Gastroesophageal sphincter (tissue), 4 donors: ENCODE measurements at regions not wholly inside any gene's neighbourhood (a gene's known extent, or its start where the extent isn't known, plus 50 kb on each side); places are given as distances from the start of the nearest gene placed in this dataset.

Source experiments
- ATAC-seq: fragments of 150-250 bp; one replicate; pipeline ENCODE4 v1.9.1; 2016; ENCODE audit warnings: mild to moderate bottlenecking, moderate library complexity
- H3K27ac ChIP-seq, 4 donors: fragments of 200-600 bp; sonication (generic) in 3 of 4; 1 replicate in 3 of 4; 2 replicates in 1 of 4; pipeline ENCODE4 v1.5.1; 2016 to 2019
- H3K27me3 ChIP-seq: fragments of 200-600 bp; sonication (generic); one replicate; pipeline ENCODE4 v1.5.1; 2019
- H3K36me3 ChIP-seq, 2 donors: fragments of 200-600 bp; sonication (generic); one replicate each; pipeline ENCODE4 v1.5.1; 2019; ENCODE audit warnings: control low read depth in 1 of 2
- H3K4me1 ChIP-seq, 3 donors: fragments of 200-600 bp; sonication (generic); 1 replicate in 2 of 3; 2 replicates in 1 of 3; pipeline ENCODE4 v1.5.1; 2016 to 2019; ENCODE audit warnings: control low read depth in 2 of 3
- H3K4me3 ChIP-seq, 2 donors: fragments of 200-600 bp; sonication (generic); one replicate each; pipeline ENCODE4 v1.5.1; 2019; ENCODE audit warnings: mild to moderate bottlenecking in 1 of 2, moderate library complexity in 1 of 2
- H3K9me3 ChIP-seq, 3 donors: fragments of 200-600 bp; sonication (generic); one replicate each; pipeline ENCODE4 v1.5.1; 2017 to 2019; ENCODE audit warnings: control low read depth in 2 of 3
- EP300 ChIP-seq: sonication (generic); formaldehyde crosslinking; IDR thresholded peaks from one replicate; pipeline ENCODE4 v1.6.1; 2017; ENCODE audit warnings: antibody characterized with exemption, mild to moderate bottlenecking
- POLR2A ChIP-seq, 2 donors: fragments of 450-650 bp; IDR thresholded peaks; one replicate each; pipeline ENCODE4 v1.6.1; 2017; ENCODE audit warnings: antibody characterized with exemption in 2 of 2, mild to moderate bottlenecking in 2 of 2, moderate library complexity in 1 of 2
- POLR2AphosphoS5 ChIP-seq: sonication (generic); formaldehyde crosslinking; IDR thresholded peaks from one replicate; pipeline ENCODE4 v1.6.1; 2017; ENCODE audit warnings: antibody characterized with exemption
- WGBS, 2 donors: methylation state at CpG; one replicate each; pipeline ENCODE4 v1.1.5; 2018; ENCODE audit warnings: low coverage in 1 of 2; 5-methylcytosine and 5-hydroxymethylcytosine counted together
- TF ChIP-seq, protein P1 (sequence below), 4 experiments: fragments of 200-600 bp in 2 of 4; fragments of 450-650 bp in 2 of 4; sonication (generic) in 1 of 4; IDR thresholded peaks; one replicate each; pipeline ENCODE4 v1.5.1; 2017 to 2019; ENCODE audit warnings: antibody characterized with exemption in 4 of 4, mild to moderate bottlenecking in 2 of 4, moderate library complexity in 2 of 4

DNA sequence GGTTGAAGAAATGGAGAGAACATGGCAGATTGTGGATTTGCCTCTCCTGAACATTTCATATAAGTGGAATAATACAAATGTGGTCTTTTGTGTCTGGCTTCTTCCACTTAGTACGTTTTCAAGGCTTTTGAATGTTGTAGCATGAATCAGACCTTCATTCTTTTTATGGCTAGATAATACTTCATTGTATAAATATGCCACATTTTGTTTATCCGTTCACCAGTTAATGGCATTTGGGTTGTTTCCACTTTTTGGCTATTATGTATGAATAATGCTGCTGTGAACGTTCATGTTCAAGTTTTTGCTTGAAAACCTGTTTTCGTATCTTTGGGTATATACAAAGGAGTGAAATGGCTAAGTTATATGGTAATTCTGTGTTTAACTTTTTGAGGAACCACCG is 130.4 kb downstream of the TANC2 start:
- no peak for ATAC-seq
- Histone ChIP-seq H3K36me3 (no peaks in the 10 kb centered on the region), H3K4me3 (no peak overlapping the region), H3K9me3 (no peaks in the 10 kb centered on the region), H3K4me1 (peaks cover 0 to 15% (median 0%) of the 10 kb centered on the region in 3 donors), H3K27me3 (no peaks in the 10 kb centered on the region), H3K27ac (no peak overlapping the region)
- TF ChIP-seq, protein P1, sequence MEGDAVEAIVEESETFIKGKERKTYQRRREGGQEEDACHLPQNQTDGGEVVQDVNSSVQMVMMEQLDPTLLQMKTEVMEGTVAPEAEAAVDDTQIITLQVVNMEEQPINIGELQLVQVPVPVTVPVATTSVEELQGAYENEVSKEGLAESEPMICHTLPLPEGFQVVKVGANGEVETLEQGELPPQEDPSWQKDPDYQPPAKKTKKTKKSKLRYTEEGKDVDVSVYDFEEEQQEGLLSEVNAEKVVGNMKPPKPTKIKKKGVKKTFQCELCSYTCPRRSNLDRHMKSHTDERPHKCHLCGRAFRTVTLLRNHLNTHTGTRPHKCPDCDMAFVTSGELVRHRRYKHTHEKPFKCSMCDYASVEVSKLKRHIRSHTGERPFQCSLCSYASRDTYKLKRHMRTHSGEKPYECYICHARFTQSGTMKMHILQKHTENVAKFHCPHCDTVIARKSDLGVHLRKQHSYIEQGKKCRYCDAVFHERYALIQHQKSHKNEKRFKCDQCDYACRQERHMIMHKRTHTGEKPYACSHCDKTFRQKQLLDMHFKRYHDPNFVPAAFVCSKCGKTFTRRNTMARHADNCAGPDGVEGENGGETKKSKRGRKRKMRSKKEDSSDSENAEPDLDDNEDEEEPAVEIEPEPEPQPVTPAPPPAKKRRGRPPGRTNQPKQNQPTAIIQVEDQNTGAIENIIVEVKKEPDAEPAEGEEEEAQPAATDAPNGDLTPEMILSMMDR (IDR thresholded peaks at IDR 0.05): no peak
- TF ChIP-seq EP300 (no peak), POLR2A (IDR thresholded peaks at IDR 0.05) (no peak), POLR2AphosphoS5 (no peak)
- WGBS, 2 donors: 38 to 43% methylated on average over 4 to 5 of the region's 5 CpGs

DNA sequence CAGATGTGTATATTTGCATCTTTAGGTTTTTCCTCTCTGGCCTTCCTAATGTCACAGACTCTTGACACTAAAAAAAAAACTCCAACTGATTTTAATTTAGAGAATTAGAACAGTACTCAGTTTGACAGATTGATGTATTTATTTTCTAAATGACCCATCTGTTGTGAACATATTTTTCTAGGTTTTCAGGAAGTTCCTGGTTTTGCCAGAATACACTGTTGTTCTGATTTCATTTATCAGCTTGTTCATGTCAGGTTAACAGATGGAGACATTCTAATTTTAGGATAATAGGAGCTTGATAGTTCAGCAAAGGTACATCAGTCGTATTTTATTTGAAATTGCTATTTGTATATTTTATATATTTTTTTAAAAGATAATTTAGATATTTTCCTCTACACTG is 133.4 kb downstream of the TANC2 start:
- TF ChIP-seq, protein P1 (IDR thresholded peaks at IDR 0.05): no peak
- no peak overlapping the region for H3K4me3 ChIP-seq
- H3K27me3 ChIP-seq: no peaks in the 10 kb centered on the region
- H3K9me3 ChIP-seq: no peaks in the 10 kb centered on the region
- no peak overlapping the region for H3K27ac ChIP-seq
- peaks cover 0 to 15% (median 0%) of the 10 kb centered on the region in 3 donors for H3K4me1 ChIP-seq
- no peaks in the 10 kb centered on the region for H3K36me3 ChIP-seq
- 58 to 86% methylated on average over 1 of the region's 1 CpG for WGBS, 2 donors
- ATAC-seq: no peak

DNA sequence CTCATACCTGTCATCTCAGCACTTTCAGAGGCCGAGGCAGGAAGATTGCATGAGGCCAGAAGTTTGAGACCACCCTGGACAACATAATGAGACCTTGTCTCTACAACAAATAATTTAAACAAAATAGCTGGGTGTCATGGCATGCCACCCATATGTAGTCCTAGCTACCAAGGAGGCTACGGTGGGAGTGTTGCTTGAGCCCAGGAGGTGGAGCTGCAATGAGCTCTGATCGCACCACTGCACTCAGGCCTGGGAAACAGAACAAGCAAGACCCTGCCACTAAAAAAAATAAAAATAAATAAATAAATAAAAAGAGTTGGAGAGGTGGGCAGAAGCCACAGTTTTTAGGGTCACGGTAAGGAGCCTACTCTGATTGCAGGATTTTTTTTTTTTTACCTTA is 136.0 kb downstream of the TANC2 start:
- Histone ChIP-seq H3K9me3 (no peaks in the 10 kb centered on the region), H3K27ac (no peak overlapping the region), H3K4me3 (no peak overlapping the region), H3K4me1 (no peaks in the 10 kb centered on the region), H3K27me3 (no peaks in the 10 kb centered on the region), H3K36me3 (no peaks in the 10 kb centered on the region)
- no peak for TF ChIP-seq POLR2A (IDR thresholded peaks at IDR 0.05)
- TF ChIP-seq, protein P1 (IDR thresholded peaks at IDR 0.05): no peak
- no peak for TF ChIP-seq POLR2AphosphoS5
- TF ChIP-seq EP300: no peak
- ATAC-seq: no peak
- WGBS, 2 donors: 92 to 95% methylated on average over 2 to 4 of the region's 4 CpGs

DNA sequence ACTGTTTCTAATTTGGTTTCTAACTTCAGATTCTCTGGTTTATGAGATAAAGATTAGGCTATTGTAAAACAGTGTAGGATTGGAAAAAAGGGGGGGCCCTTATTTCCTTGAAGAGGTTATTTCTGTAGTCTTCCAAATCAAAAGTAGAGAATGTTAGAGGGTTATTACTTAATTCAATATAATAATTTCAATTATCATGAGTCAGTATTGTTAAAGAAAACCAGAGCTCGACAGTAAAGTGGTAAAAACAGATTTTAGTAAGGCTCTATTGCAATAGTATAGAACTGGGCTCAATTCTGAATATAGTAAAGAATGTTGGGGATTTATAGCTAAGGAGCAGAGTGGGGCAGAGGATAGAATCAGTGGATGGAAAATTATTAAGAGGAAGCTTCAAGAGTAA is 140.0 kb downstream of the TANC2 start:
- no peak for TF ChIP-seq EP300
- TF ChIP-seq, protein P1 (IDR thresholded peaks at IDR 0.05): no peak
- no peak for TF ChIP-seq POLR2AphosphoS5
- TF ChIP-seq POLR2A (IDR thresholded peaks at IDR 0.05): no peak
- Histone ChIP-seq H3K4me3 (no peak overlapping the region), H3K4me1 (no peaks in the 10 kb centered on the region), H3K27ac (no peak overlapping the region), H3K36me3 (no peaks in the 10 kb centered on the region), H3K27me3 (no peaks in the 10 kb centered on the region), H3K9me3 (no peaks in the 10 kb centered on the region)
- 85 to 100% methylated on average over 1 of the region's 1 CpG for WGBS, 2 donors
- ATAC-seq: no peak

DNA sequence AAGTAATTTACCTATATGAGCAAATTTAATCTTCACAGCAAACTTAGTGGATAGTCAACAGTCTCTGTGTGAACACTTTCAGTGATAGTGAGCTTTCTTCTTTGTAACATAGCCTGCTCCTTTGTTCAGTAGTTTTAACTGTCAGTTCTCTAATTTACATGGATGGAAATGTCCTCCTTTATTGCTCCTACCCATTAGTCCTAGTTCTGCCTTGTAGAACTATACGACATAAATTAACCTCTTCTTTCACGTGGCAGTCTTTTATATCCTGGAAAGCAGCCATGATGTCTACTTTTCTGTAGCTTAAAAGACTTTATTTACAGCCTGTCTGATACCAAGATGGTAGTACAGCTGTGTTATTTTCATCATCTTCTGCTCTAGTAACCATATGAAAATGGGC is 143.6 kb downstream of the TANC2 start:
- Histone ChIP-seq H3K4me1 (no peaks in the 10 kb centered on the region), H3K4me3 (no peak overlapping the region), H3K27me3 (no peaks in the 10 kb centered on the region), H3K27ac (no peak overlapping the region), H3K36me3 (no peaks in the 10 kb centered on the region), H3K9me3 (no peaks in the 10 kb centered on the region)
- TF ChIP-seq, protein P1 (IDR thresholded peaks at IDR 0.05): no peak
- TF ChIP-seq EP300 (no peak), POLR2AphosphoS5 (no peak), POLR2A (IDR thresholded peaks at IDR 0.05) (no peak)
- WGBS, 2 donors: 67 to 73% methylated on average over 1 to 2 of the region's 2 CpGs
- no peak for ATAC-seq
